ENCODE measurements at regions not wholly inside any gene's neighbourhood (a gene's known extent, or its start where the extent isn't known, plus 50 kb on each side); places are given as distances from the start of the nearest gene placed in this dataset.

- TF ChIP-seq, protein P1, sequence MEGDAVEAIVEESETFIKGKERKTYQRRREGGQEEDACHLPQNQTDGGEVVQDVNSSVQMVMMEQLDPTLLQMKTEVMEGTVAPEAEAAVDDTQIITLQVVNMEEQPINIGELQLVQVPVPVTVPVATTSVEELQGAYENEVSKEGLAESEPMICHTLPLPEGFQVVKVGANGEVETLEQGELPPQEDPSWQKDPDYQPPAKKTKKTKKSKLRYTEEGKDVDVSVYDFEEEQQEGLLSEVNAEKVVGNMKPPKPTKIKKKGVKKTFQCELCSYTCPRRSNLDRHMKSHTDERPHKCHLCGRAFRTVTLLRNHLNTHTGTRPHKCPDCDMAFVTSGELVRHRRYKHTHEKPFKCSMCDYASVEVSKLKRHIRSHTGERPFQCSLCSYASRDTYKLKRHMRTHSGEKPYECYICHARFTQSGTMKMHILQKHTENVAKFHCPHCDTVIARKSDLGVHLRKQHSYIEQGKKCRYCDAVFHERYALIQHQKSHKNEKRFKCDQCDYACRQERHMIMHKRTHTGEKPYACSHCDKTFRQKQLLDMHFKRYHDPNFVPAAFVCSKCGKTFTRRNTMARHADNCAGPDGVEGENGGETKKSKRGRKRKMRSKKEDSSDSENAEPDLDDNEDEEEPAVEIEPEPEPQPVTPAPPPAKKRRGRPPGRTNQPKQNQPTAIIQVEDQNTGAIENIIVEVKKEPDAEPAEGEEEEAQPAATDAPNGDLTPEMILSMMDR (IDR thresholded peaks at IDR 0.05; ENCODE audit: insufficient read depth, low read length) = no peak
- TF ChIP-seq POLR2AphosphoS5 (IDR thresholded peaks at IDR 0.05; ENCODE audit: low read depth) (no peak), SPI1 (IDR thresholded peaks at IDR 0.05; ENCODE audit: borderline replicate concordance, low read depth) (no peak), GABPA (IDR thresholded peaks at IDR 0.05; ENCODE audit: low read depth) (no peak)
- TF ChIP-seq, protein P2, sequence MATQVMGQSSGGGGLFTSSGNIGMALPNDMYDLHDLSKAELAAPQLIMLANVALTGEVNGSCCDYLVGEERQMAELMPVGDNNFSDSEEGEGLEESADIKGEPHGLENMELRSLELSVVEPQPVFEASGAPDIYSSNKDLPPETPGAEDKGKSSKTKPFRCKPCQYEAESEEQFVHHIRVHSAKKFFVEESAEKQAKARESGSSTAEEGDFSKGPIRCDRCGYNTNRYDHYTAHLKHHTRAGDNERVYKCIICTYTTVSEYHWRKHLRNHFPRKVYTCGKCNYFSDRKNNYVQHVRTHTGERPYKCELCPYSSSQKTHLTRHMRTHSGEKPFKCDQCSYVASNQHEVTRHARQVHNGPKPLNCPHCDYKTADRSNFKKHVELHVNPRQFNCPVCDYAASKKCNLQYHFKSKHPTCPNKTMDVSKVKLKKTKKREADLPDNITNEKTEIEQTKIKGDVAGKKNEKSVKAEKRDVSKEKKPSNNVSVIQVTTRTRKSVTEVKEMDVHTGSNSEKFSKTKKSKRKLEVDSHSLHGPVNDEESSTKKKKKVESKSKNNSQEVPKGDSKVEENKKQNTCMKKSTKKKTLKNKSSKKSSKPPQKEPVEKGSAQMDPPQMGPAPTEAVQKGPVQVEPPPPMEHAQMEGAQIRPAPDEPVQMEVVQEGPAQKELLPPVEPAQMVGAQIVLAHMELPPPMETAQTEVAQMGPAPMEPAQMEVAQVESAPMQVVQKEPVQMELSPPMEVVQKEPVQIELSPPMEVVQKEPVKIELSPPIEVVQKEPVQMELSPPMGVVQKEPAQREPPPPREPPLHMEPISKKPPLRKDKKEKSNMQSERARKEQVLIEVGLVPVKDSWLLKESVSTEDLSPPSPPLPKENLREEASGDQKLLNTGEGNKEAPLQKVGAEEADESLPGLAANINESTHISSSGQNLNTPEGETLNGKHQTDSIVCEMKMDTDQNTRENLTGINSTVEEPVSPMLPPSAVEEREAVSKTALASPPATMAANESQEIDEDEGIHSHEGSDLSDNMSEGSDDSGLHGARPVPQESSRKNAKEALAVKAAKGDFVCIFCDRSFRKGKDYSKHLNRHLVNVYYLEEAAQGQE (IDR thresholded peaks at IDR 0.05; ENCODE audit: insufficient replicate concordance, low read depth) = no peak
These were observed 195.1 kb downstream of the RFC3 start for GRCh38 chr13:34013061-34013460.

All from HL-60 (cell line).